ENCODE measurements at regions not wholly inside any gene's neighbourhood (a gene's known extent, or its start where the extent isn't known, plus 50 kb on each side); places are given as distances from the start of the nearest gene placed in this dataset.

DNA sequence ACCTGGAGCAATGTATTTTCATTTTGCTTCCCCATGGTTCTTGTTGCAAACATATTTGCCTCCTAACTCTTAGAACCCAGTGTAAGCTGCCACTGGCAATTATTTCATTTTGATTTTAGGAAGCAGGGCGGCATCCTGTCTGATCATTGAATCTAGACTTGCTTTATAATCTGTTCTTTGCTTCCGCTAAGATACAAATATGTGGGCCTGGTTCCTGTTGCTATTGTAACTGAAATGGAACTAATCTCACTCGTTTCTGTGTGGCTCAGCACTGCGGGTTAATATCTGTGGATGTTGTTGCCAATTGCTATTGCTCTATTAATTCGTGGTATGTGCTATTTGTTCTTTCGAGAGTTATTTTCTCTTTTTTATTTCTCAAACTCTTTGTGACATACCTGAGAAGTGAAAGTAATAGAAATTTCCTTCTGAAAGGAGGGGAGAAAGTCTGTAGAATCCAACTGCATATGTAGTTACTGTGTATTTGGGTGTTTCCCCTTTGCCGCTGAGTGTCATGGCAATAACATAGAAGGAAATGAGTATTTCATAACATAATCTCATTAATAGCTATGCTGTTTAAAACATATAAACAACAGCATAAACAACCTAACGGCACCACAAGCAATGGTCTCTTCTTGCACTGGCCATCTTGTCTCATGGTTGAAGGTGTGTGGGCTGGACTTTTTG is 62.4 kb downstream of the FZD1 start:
- no peak for TF ChIP-seq POLR2AphosphoS5 (IDR thresholded peaks at IDR 0.05; ENCODE audit: low read depth, low read length)
- no peak for TF ChIP-seq POLR2A (IDR thresholded peaks at IDR 0.05; ENCODE audit: low read depth, low read length)

Measured in GM12892 (cell line).